ENCODE measurements at regions not wholly inside any gene's neighbourhood (a gene's known extent, or its start where the extent isn't known, plus 50 kb on each side); places are given as distances from the start of the nearest gene placed in this dataset.

- TF ChIP-seq CTCF (IDR thresholded peaks at IDR 0.05; ENCODE audit: low read depth, low read length) (no peak), POLR2A (IDR thresholded peaks at IDR 0.05; ENCODE audit: extremely low read depth, insufficient read length) (no peak), MAX (IDR thresholded peaks at IDR 0.05; ENCODE audit: low read depth, low read length) (no peak), MYC (IDR thresholded peaks at IDR 0.05; ENCODE audit: low read depth, low read length) (no peak)
Observed at GRCh38 chr12:34108405-34108803, 86.1 kb downstream of the ALG10 start.
